Activated effector memory CD4-positive, alpha-beta T cell treated with anti-CD3 and anti-CD28 coated beads, Interleukin-2, amount 50 U/mL, for 16 hours (primary cell): ENCODE measurements at regions not wholly inside any gene's neighbourhood (a gene's known extent, or its start where the extent isn't known, plus 50 kb on each side); places are given as distances from the start of the nearest gene placed in this dataset.
"Not testable (repeated sequence)": the region's sequence is repeated elsewhere in the genome, so short reads cannot be mapped to it uniquely, and the experiment has no call there.

Experiments
- DNase-seq: peaks from one replicate; pipeline ENCODE4 v3.0.0-alpha.2; 2020

GRCh38 chr1:60880202-60880601 is 202.2 kb upstream of the NFIA start:
- no peak for DNase-seq

- no peak for DNase-seq
Observed at GRCh38 chr1:60878323-60878722, 204.0 kb upstream of the NFIA start.

DNA sequence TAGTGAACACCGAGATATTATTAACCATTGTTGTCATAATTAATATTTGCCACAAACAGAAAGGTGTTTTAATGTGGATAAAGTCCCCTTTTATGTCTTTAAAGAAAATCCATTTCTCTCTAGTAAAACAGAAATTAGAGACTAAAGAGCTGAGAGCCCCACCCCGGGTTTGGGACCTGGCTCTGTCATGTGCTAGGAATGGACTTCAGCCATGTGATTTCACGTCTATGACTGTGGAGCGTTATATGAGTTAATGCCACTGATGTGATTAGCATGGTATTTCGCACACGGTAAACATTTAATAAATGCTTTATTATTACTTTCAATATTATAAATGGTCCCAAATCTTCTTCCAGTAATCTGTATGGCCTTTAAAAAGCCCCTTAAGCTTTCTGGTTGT is 205.0 kb upstream of the NFIA start:
- no peak for DNase-seq

GRCh38 chr1:60876952-60877351 is 205.4 kb upstream of the NFIA start:
- DNase-seq, result no peak

- DNase-seq, result no peak
Observed at GRCh38 chr1:60875138-60875537, 207.2 kb upstream of the NFIA start.

- no peak for DNase-seq
Observed at GRCh38 chr1:60874718-60875117, 207.6 kb upstream of the NFIA start.

- not testable (repeated sequence) for DNase-seq
Observed at GRCh38 chr1:60873396-60873795, 209.0 kb upstream of the NFIA start.

DNA sequence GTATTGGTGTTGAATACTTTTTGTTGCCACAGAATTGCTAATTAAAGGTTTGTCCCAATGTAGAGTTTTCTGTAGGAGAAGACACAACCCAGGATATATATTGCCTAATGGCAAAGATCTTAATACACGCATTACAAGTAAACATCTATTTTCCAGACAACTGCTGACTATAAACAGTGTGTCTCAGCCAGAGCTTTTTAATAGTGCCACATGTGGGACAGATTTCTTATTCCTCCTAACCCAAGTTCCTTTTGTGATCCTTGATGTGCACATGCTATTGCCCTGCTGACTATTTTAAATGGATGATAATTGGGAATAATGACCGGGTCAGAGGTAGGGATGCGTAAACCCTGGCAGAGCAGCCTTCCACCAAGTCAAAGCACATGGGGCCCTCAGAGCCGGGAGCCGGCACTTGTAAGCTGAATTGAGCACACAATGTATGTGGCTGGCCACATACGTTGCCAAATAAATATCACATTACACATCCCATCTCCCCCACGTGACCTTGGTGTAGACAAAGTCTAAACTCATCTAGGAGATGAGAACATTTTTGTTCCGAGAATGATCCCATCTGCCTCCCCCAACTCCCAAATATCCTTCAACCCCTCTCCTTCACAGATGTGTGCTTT is 209.8 kb upstream of the NFIA start:
- DNase-seq, result no peak

DNA sequence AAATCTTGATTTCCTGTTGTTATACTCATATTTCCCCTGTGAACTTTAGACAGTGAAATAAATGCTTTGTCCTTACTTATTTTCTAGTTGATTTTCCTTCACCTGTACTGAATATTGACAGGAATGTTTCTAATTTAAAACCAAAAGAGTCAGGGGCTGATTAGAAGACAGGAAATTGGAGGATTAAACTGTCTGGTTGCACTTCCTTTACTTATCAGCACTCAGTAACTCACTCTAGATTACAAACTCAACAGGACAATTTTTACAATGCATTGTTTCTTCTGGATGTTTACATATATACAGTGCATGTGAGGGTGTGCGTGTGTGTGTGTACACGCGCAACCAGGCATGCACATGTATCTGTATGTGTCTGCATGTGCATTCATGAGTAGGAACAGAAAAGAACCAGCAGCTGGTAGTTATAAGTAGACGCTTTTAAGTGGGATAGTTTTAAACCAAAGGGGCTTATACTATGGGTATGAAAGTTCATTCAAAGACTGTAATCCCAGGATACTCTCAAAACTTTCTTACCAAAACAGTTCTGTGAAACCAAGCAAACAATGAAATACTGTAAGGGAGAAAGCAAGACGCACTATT is 212.0 kb upstream of the NFIA start:
- DNase-seq, result no peak

DNA sequence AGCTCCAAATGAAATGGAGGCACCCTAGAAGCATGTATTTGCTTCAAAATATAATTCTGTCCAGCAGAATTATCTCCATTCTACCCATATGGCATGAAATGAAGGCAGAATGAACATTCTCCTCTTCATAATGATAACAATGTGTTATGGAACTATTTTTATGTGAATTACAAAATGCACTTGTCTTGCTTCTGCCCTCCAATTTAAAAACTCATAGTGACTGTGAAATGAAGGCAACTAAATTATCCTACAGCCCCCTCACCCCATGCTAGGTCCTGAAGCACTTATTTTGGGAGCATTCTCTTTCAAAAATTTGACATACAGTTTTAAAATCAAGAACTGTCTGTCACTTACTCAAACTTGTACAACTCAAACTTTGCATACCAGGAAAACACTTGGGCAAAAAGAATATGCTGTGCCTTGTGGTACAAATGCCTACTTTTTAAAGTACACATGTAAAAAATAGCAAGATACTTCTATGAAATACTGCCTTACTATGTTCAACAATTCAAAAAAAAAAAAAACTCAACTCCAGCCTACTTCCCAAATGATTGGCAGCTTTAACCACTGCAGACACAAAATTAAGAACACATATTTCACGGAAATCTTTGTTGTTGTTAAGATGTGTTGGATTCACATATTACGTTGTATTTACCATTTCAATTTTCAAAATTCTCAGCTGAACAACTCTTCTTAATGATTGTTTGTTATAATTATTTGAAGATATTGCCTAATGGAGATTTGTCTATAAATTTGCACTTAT is 213.3 kb upstream of the NFIA start:
- no peak for DNase-seq

DNA sequence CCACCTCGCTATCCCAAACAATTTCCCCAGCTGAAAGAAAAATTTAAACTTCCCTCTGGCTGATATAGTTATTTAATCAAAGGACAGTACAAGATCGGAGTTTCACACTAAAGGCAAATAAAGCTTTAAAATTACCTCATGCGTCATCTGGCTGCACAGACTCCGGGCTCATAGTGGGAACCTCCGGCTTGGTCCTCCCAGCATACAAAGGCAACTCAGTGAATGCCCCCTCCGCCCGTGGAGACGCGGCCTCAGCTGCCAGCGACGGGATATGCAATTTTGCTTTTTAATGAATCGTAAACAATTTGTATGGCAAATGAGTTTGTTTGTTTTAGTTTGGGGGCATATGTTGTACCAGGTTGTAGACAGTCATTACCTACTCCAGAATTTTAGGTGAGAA is 214.6 kb upstream of the NFIA start:
- DNase-seq, result no peak

DNA sequence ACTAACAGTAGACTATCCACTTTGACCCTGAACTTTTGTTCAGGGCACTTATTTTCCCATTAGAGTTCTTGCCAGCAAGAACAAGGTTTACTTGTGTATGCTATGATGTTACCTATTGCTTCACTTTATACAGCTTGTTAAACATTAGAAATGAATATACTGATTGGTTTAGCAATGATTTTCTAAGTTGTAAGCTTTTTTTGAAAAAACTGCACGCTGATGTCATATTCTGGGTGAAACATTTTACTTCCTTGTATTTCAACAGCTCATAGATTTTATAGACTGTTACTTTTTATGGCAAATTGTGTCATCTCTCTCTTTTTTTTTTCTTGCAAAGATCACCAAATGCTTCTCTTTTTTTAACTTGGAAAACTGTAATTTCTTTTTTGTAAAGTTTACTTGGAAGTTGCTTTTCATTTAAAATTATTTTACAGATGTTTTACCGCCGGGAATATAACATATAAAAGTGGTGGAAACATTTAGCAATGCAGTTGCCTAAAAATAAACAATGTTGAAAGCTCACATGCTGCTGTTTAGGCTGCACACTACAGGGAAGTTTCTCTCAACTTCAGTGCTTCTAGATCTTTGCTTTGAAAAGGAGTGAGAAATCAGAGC is 215.3 kb upstream of the NFIA start:
- DNase-seq, result no peak

DNA sequence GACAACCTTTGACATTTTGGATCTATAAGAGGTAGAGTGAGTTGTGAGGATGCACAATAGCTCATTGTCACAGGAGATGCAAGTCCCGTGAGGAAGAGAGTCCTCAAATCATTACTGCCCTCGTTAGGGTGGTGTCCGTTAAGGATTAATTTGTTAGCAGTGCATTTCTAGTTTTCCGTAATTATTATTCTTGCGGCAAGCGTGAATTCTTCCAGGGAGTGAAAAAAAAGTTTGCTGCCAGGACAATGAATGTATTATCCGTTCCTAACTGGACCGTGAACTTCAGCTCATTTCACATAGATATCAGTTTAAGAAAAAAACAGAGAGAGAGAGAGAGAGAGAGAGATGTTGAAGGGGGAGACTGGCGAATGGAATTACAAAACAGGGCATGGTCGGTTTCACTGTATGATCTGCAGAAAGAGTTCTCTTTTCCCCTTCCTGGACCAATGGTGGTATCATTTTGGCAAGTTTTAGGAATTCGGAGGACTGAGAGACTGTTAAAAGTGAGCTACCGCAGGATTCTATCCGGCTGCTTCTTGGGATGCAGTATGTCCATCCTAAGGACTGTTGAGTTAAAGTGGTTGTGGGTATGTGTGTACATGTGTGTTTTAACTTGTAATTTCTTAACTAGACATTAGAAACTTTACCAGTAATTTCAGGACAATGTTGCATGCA is 216.0 kb upstream of the NFIA start:
- DNase-seq, result no peak

DNA sequence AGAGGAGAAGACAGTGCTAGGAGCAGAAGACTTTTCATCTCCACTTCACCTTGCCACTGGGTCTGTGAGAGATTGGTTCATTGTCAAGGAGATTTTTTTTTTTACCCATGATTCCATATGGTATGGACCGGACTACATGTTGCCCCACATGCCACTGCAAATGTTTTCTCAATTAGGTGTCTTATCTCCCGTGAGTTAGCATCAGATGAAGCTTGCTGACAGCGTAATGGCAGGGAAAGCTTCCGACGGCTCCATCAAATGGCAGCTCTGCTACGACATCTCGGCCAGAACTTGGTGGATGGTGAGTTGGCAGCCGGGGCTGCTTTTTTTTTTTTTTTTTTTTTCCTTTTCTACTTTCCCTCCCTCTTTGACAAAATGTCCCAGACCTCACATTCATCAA is 217.2 kb upstream of the NFIA start:
- no peak for DNase-seq

- no peak for DNase-seq
Observed at GRCh38 chr1:60864722-60865121, 217.6 kb upstream of the NFIA start.

GRCh38 chr1:60863131-60863530 is 219.2 kb upstream of the NFIA start:
- DNase-seq, result no peak

DNA sequence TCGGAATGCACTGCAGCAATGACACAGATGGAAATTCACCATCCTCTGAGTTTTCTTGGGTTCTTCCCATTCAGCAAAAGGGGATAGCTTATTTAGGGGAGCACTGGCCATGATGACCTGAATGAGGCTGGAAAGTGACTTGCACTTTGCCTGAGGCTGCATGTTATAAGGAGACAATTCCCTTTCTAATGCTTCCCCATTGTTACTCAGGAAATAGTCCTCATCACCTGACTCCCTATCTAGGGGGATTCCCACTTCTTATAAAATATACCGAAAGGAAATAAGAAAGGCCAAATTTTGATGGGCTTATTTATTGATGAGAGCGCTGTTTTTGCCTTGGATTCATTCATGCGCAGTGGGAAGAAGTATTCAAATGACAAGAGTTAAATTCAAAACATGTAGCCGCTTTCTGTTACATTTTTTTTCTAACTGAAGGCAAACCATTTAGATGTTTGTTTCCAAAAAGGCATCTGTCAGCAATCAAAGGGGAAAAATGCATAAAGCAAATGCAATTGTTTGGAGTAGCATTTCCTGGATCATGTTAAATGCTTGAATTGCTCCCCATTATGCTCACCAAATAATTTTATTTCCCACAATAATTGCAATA is 220.3 kb upstream of the NFIA start:
- no peak for DNase-seq

- no peak for DNase-seq
Observed at GRCh38 chr1:60859111-60859510, 223.2 kb upstream of the NFIA start.

GRCh38 chr1:60857851-60858250 is 224.5 kb upstream of the NFIA start:
- no peak for DNase-seq

DNA sequence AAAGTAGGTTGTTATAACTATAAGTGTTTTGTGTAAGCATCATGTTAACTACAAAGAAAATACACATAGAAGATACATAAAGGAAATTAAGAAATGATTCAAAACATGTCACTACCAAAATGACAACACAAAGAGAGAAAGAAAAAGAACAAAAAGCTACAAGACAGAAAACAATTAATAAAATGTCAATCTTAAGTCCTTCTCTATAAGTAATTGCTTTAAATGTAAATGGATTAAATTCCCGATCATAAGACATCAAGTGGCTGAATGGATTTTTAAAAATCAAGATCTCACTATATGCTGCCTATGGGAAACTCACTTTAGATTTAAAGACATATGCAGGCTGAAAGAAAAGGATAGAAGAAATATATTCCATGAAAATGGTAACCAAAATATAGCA is 232.3 kb upstream of the NFIA start:
- no peak for DNase-seq

- no peak for DNase-seq
Observed at GRCh38 chr1:60849401-60849800, 233.0 kb upstream of the NFIA start.

- DNase-seq, result no peak
Observed at GRCh38 chr1:60848583-60849188, 233.7 kb upstream of the NFIA start.
